Activated CD4-positive, alpha-beta T cell treated with anti-CD3 and anti-CD28 coated beads, Interleukin-2, amount 10 ng/mL, durations not matched to agents 7 days and 5 days (primary cell): ENCODE measurements at regions not wholly inside any gene's neighbourhood (a gene's known extent, or its start where the extent isn't known, plus 50 kb on each side); places are given as distances from the start of the nearest gene placed in this dataset.
"Not testable (repeated sequence)": the region's sequence is repeated elsewhere in the genome, so short reads cannot be mapped to it uniquely, and the experiment has no call there.

Experiments used
- CTCF ChIA-PET: fragments of 350-600 bp; sonication (Branson Sonifier 250); formaldehyde crosslinking; loops from one replicate; lab custom pipeline; 2021; ENCODE audit warnings: antibody characterized with exemption; lab: Charles Lee
- POLR2A ChIA-PET: fragments of 350-600 bp; sonication (Branson Sonifier 250); formaldehyde crosslinking; loops from one replicate; lab custom pipeline; 2021; ENCODE audit warnings: antibody characterized with exemption; lab: Charles Lee
- DNase-seq: peaks from one replicate; pipeline ENCODE4 v3.0.0-alpha.2; 2020
- H3K27ac Mint-ChIP-seq: one replicate; pipeline ENCODE4 v1.8.0; 2021; ENCODE audit warnings: mild to moderate bottlenecking, moderate library complexity, mixed read lengths
- H3K27me3 Mint-ChIP-seq: one replicate; pipeline ENCODE4 v1.8.0; 2021; ENCODE audit warnings: mixed read lengths
- H3K36me3 Mint-ChIP-seq: one replicate; pipeline ENCODE4 v1.8.0; 2021; ENCODE audit warnings: low read depth, mixed read lengths
- H3K4me1 Mint-ChIP-seq: one replicate; pipeline ENCODE4 v1.8.0; 2021; ENCODE audit warnings: mixed read lengths
- H3K4me3 Mint-ChIP-seq: one replicate; pipeline ENCODE4 v1.8.0; 2021; ENCODE audit warnings: mild to moderate bottlenecking, moderate library complexity, mixed read lengths
- H3K9me3 Mint-ChIP-seq: one replicate; pipeline ENCODE4 v1.8.0; 2021; ENCODE audit warnings: mixed read lengths

DNA sequence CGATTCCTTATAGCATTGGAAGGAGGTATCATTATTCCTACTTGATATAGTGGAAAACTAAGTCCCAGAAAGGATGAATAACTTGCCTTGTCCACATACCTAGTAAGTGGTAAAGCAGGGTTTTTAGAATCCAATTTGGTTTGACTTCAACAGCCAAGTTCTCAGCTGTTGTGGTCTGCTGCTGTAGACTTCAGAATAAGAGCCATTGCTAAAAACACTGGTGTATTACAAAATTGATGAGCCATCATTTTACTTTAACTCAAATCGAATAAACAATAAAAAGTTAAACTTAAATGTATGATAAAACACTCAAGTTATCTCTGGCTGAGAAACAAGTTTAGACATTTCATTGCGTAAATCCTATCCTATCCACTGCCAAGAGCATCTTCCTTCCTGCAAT lies 610.8 kb downstream of the TLE1 start:
- no peak overlapping the region for H3K27ac Mint-ChIP-seq
- no peaks in the 10 kb centered on the region for H3K36me3 Mint-ChIP-seq
- H3K9me3 Mint-ChIP-seq: peaks cover 2% of the 10 kb centered on the region
- no peak for DNase-seq
- H3K4me1 Mint-ChIP-seq: no peaks in the 10 kb centered on the region
- CTCF ChIA-PET: no interaction called here
- H3K27me3 Mint-ChIP-seq: no peaks in the 10 kb centered on the region
- H3K4me3 Mint-ChIP-seq: no peak overlapping the region
- POLR2A ChIA-PET: no interaction called here

DNA sequence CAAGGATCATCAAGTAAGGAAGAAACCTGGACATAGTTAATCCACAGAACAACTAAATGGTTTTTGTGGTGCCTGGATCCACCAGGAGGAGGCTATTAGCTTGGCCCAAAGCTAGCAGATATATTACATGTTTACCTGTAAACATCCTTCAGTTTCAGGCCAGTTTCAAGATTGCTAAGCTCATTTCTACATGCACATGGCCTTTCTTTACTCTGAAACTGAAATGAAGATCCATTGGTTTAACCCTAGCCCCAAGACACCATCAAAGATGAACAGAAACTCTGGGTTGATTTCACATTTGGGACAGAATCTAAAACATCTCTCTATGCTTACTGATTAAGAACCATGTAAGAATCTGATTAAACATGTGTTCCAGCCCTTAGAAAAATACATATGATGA lies 611.8 kb downstream of the TLE1 start:
- no peaks in the 10 kb centered on the region for H3K4me1 Mint-ChIP-seq
- H3K27me3 Mint-ChIP-seq: no peaks in the 10 kb centered on the region
- H3K27ac Mint-ChIP-seq: no peak overlapping the region
- no peak overlapping the region for H3K4me3 Mint-ChIP-seq
- DNase-seq: no peak
- ChIA-PET POLR2A (no interaction called here), CTCF (no interaction called here)
- H3K9me3 Mint-ChIP-seq: peaks cover 2% of the 10 kb centered on the region
- no peaks in the 10 kb centered on the region for H3K36me3 Mint-ChIP-seq

- Mint-ChIP-seq H3K27me3 (no peaks in the 10 kb centered on the region), H3K9me3 (no peaks in the 10 kb centered on the region), H3K27ac (no peak overlapping the region), H3K36me3 (no peaks in the 10 kb centered on the region), H3K4me1 (no peaks in the 10 kb centered on the region), H3K4me3 (no peak overlapping the region)
- ChIA-PET POLR2A (no interaction called here), CTCF (no interaction called here)
- DNase-seq: no peak
Observed at GRCh38 chr9:81076131-81076530, 613.2 kb downstream of the TLE1 start.

DNA sequence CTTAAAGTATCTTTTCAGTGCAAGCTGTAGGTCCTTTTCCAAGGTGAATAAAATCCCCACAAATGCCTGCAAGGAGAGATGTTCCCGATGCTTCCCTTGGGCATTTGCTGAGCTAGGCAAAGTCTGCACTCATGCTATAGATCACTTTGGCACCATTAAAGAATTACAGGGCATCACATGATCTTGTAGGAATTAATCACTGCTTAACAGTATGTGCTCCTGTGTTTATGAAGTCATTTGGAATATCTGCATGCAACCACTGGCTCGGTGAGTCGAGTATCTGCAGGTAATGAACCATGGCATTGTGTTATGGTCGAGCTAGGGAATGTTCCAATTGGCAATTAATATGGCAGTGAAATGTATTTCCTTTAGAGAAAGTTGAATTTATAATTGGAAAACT lies 615.1 kb downstream of the TLE1 start:
- CTCF ChIA-PET: no interaction called here
- POLR2A ChIA-PET: no interaction called here
- no peaks in the 10 kb centered on the region for H3K4me1 Mint-ChIP-seq
- no peak overlapping the region for H3K4me3 Mint-ChIP-seq
- H3K9me3 Mint-ChIP-seq: no peaks in the 10 kb centered on the region
- no peaks in the 10 kb centered on the region for H3K27me3 Mint-ChIP-seq
- H3K36me3 Mint-ChIP-seq: no peaks in the 10 kb centered on the region
- no peak for DNase-seq
- H3K27ac Mint-ChIP-seq: no peak overlapping the region

- no peak for DNase-seq
- Mint-ChIP-seq H3K36me3 (no peaks in the 10 kb centered on the region), H3K4me3 (no peak overlapping the region), H3K27ac (no peak overlapping the region), H3K9me3 (no peaks in the 10 kb centered on the region), H3K4me1 (no peaks in the 10 kb centered on the region), H3K27me3 (no peaks in the 10 kb centered on the region)
- POLR2A ChIA-PET: no interaction called here
- CTCF ChIA-PET: no interaction called here
Observed at GRCh38 chr9:81073821-81074220, 615.5 kb downstream of the TLE1 start.

DNA sequence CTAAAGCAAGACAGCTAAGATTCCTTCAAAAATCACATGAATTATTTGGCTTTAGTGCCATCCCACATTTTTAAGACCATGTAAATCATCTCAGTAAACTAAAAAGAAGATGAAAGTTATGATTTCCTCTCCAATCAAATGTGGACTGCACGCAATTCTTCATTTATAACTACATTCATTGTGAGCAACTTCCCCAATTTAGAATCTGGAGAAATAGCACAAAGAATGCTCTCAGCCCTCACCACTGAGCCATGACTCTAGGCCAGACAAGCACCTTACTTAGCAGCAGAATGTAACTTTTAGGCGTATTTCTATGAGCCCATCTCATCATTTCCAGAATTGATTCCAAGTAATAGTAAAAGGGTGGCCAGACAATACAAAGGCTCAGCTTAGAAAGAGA lies 616.6 kb downstream of the TLE1 start:
- Mint-ChIP-seq H3K4me3 (no peak overlapping the region), H3K36me3 (no peaks in the 10 kb centered on the region), H3K27ac (no peak overlapping the region), H3K9me3 (no peaks in the 10 kb centered on the region), H3K27me3 (no peaks in the 10 kb centered on the region), H3K4me1 (no peaks in the 10 kb centered on the region)
- ChIA-PET CTCF (no interaction called here), POLR2A (no interaction called here)
- DNase-seq: no peak

GRCh38 chr9:81071108-81071507 lies 618.2 kb downstream of the TLE1 start:
- Mint-ChIP-seq H3K27ac (no peak overlapping the region), H3K4me3 (no peak overlapping the region), H3K9me3 (no peaks in the 10 kb centered on the region), H3K27me3 (no peaks in the 10 kb centered on the region), H3K4me1 (no peaks in the 10 kb centered on the region), H3K36me3 (no peaks in the 10 kb centered on the region)
- POLR2A ChIA-PET: no interaction called here
- CTCF ChIA-PET: no interaction called here
- no peak for DNase-seq

GRCh38 chr9:81070689-81071088 lies 618.7 kb downstream of the TLE1 start:
- no peaks in the 10 kb centered on the region for H3K27me3 Mint-ChIP-seq
- ChIA-PET POLR2A (no interaction called here), CTCF (no interaction called here)
- H3K36me3 Mint-ChIP-seq: no peaks in the 10 kb centered on the region
- no peak overlapping the region for H3K27ac Mint-ChIP-seq
- H3K4me1 Mint-ChIP-seq: no peaks in the 10 kb centered on the region
- no peaks in the 10 kb centered on the region for H3K9me3 Mint-ChIP-seq
- no peak overlapping the region for H3K4me3 Mint-ChIP-seq
- no peak for DNase-seq

GRCh38 chr9:81069923-81070322 lies 619.4 kb downstream of the TLE1 start:
- H3K27me3 Mint-ChIP-seq: no peaks in the 10 kb centered on the region
- H3K36me3 Mint-ChIP-seq: no peaks in the 10 kb centered on the region
- H3K4me1 Mint-ChIP-seq: no peaks in the 10 kb centered on the region
- no peak overlapping the region for H3K4me3 Mint-ChIP-seq
- CTCF ChIA-PET: no interaction called here
- H3K9me3 Mint-ChIP-seq: no peaks in the 10 kb centered on the region
- POLR2A ChIA-PET: no interaction called here
- no peak for DNase-seq
- no peak overlapping the region for H3K27ac Mint-ChIP-seq

GRCh38 chr9:81069038-81069795 lies 620.1 kb downstream of the TLE1 start:
- CTCF ChIA-PET: interaction anchor here (0.6 kb wide), 1 partner anchor 1041 kb away, joined by 3 read pairs; no protein-coding TSS in a partner anchor

DNA sequence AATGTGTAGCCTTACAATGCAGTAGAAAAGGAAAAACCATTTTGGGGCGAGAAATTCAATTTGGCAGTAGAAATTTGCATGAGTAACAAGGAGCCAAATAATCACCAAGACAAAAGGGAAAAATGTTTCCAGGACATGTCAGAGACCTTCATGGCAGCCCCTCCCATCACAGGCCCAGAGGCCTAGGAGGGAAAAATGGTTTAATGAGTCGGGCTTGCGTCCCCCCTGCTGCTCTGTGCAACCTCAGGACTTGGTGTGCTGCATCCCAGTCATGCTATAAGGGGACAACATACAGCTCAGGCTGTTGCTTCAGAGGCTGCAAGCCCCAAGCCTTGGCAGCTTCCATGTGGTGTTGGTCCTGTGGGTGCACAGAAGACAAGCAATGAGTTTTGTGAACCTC lies 626.4 kb downstream of the TLE1 start:
- CTCF ChIA-PET, H3K9me3 Mint-ChIP-seq, H3K4me3 Mint-ChIP-seq, H3K4me1 Mint-ChIP-seq, H3K27ac Mint-ChIP-seq, H3K27me3 Mint-ChIP-seq, H3K36me3 Mint-ChIP-seq, DNase-seq, POLR2A ChIA-PET: not testable (repeated sequence)

More at GRCh38 chr9:81069038-81069795, 620.1 kb downstream of the TLE1 start:
- no peaks in the 10 kb centered on the region for H3K9me3 Mint-ChIP-seq
- no peaks in the 10 kb centered on the region for H3K4me1 Mint-ChIP-seq
- H3K27ac Mint-ChIP-seq: no peak overlapping the region
- H3K36me3 Mint-ChIP-seq: no peaks in the 10 kb centered on the region
- no peaks in the 10 kb centered on the region for H3K27me3 Mint-ChIP-seq
- DNase-seq: no peak
- POLR2A ChIA-PET: no interaction called here
- no peak overlapping the region for H3K4me3 Mint-ChIP-seq

GRCh38 chr9:81058782-81059181 lies 630.6 kb downstream of the TLE1 start:
- ChIA-PET CTCF (interaction anchor here (0.7 kb wide), 1 partner anchor 24 kb away, joined by 4 read pairs; no protein-coding TSS in a partner anchor), POLR2A (no interaction called here)
- no peaks in the 10 kb centered on the region for H3K4me1 Mint-ChIP-seq
- peaks cover 8% of the 10 kb centered on the region for H3K9me3 Mint-ChIP-seq
- H3K36me3 Mint-ChIP-seq: no peaks in the 10 kb centered on the region
- H3K4me3 Mint-ChIP-seq: no peak overlapping the region
- H3K27ac Mint-ChIP-seq: no peak overlapping the region
- no peak for DNase-seq
- H3K27me3 Mint-ChIP-seq: no peaks in the 10 kb centered on the region

- Mint-ChIP-seq H3K4me1 (no peaks in the 10 kb centered on the region), H3K27me3 (no peaks in the 10 kb centered on the region), H3K9me3 (no peaks in the 10 kb centered on the region), H3K36me3 (no peaks in the 10 kb centered on the region), H3K4me3 (no peak overlapping the region), H3K27ac (no peak overlapping the region)
- DNase-seq: no peak
- POLR2A ChIA-PET: no interaction called here
- CTCF ChIA-PET: no interaction called here
Observed at GRCh38 chr9:81053298-81054025, 635.9 kb downstream of the TLE1 start.
